ENCODE measurements at regions not wholly inside any gene's neighbourhood (a gene's known extent, or its start where the extent isn't known, plus 50 kb on each side); places are given as distances from the start of the nearest gene placed in this dataset.
A peak's percentile ranks its signal among the peaks of the same experiment; 100 is the strongest.

DNA sequence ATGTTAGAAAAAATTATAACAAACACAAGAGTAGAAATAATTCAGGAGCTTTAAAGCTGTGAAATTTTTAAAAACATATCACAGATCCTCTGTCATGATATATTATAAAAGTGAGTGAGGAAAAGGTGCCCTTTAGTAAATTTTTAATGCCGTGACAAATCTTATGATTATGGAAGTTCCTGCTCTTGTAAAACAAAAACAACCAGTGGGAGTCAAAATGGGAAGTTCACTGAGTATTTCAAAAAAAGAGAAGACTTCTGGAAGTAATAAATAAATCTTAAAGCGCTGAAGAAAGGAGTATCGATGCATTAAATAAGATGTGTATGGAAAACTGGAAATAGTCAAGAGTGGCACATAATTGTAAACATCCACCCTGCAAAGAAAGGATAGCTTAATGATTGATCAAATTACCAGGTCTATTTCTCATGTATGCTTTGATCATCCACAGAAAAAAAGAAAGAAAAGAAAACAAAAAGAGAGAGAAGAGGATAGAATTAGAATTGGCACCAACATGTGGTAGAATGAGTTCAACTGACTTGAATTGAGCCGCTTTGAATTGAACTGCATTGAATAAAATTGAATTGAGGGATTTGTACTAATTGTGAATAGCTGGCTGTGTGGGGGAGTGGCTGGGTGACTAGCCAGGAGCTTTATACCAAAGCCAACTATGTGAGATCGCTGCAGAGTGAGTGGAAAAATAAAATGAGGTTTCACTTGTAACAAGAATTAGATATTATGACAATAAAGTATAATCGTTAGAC, 647.6 kb upstream of the SPRY2 start:
- TF ChIP-seq, protein P1, sequence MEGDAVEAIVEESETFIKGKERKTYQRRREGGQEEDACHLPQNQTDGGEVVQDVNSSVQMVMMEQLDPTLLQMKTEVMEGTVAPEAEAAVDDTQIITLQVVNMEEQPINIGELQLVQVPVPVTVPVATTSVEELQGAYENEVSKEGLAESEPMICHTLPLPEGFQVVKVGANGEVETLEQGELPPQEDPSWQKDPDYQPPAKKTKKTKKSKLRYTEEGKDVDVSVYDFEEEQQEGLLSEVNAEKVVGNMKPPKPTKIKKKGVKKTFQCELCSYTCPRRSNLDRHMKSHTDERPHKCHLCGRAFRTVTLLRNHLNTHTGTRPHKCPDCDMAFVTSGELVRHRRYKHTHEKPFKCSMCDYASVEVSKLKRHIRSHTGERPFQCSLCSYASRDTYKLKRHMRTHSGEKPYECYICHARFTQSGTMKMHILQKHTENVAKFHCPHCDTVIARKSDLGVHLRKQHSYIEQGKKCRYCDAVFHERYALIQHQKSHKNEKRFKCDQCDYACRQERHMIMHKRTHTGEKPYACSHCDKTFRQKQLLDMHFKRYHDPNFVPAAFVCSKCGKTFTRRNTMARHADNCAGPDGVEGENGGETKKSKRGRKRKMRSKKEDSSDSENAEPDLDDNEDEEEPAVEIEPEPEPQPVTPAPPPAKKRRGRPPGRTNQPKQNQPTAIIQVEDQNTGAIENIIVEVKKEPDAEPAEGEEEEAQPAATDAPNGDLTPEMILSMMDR (IDR thresholded peaks at IDR 0.05), result no peak
- TF ChIP-seq POLR2A (IDR thresholded peaks at IDR 0.05), result no peak
- Histone ChIP-seq H3K9me3 (no peaks in the 10 kb centered on the region), H3K4me3 (replicated peaks in 1 of 3) (no peak overlapping the region), H3K4me1 (no peaks in the 10 kb centered on the region), H3K36me3 (no peaks in the 10 kb centered on the region), H3K27me3 (no peaks in the 10 kb centered on the region), H3K27ac (no peak overlapping the region)
- no peak for DNase-seq
- intact Hi-C loops (cut with DNase I), result no loop called here
- WGBS, 2 donors, result 78 to 88% methylated on average over 6 of the region's 6 CpGs

DNA sequence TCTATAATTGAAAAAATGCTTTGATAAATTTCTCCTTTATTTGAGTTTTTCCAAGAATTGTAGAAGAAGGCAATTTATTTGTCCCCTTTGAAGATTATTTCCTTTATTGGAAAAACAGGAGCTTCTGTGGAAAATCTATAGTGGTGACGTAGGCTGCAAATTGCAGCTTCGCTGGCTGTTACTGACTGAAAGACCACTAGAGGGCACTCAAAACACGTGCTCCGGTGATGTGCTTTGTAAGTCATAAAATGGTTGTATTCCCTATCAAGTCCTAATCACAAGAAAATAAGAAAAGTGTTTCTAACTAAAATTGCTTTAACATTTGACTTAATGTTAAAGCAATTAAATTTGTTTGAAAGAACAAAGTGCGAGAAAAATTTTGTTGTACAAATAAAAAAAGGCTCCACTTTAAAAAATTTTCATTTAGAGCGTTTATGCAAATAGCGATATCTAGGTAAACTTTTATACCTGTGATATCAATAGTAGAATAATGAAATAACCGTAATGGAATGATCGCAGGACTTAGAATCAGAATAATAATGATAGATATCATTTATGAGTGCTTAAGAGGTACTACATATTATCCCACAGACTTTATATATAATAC, 638.2 kb upstream of the SPRY2 start:
- H3K4me1 ChIP-seq, result no peaks in the 10 kb centered on the region
- WGBS, 2 donors, result 42 to 43% methylated on average over 9 of the region's 9 CpGs
- H3K9me3 ChIP-seq, result no peaks in the 10 kb centered on the region
- no peak overlapping the region for H3K27ac ChIP-seq
- intact Hi-C loops (cut with DNase I), result no loop called here
- no peaks in the 10 kb centered on the region for H3K27me3 ChIP-seq
- H3K4me3 ChIP-seq (replicated peaks in 1 of 3), result no peak overlapping the region
- TF ChIP-seq, protein P1 (IDR thresholded peaks at IDR 0.05), result peak in 5 of 6 experiments; percentile 46 to 80 (median 55)
- TF ChIP-seq POLR2A (IDR thresholded peaks at IDR 0.05), result no peak
- DNase-seq, result peak; percentile 22 to 34
- no peaks in the 10 kb centered on the region for H3K36me3 ChIP-seq

DNA sequence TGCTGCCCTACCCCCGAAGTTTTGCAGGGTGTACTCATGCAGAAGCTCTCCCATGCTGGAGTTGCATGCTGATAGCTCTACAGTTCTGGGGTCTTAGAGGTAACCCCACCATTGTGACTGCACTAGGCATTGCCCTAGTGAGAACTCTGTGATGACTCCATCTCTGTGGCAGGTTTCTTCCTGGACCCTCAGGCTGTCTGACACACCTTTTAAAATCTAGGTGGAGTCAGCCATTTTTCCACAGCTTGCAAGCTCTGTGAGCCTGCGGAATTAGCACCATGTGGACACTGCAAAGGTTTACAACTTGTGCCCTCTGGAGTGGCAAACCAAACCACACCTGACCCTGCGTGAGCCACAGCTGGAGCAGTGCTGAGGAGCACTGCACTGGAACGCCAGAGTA, 636.2 kb upstream of the SPRY2 start:
- Histone ChIP-seq H3K27ac (no peak overlapping the region), H3K27me3 (no peaks in the 10 kb centered on the region), H3K4me3 (replicated peaks in 1 of 3) (no peak overlapping the region), H3K36me3 (no peaks in the 10 kb centered on the region), H3K9me3 (no peaks in the 10 kb centered on the region), H3K4me1 (no peaks in the 10 kb centered on the region)
- 87 to 94% methylated on average over 4 of the region's 4 CpGs for WGBS, 2 donors
- intact Hi-C loops (cut with DNase I), result no loop called here
- DNase-seq, result no peak
- TF ChIP-seq POLR2A (IDR thresholded peaks at IDR 0.05), result no peak
- TF ChIP-seq, protein P1 (IDR thresholded peaks at IDR 0.05), result no peak

DNA sequence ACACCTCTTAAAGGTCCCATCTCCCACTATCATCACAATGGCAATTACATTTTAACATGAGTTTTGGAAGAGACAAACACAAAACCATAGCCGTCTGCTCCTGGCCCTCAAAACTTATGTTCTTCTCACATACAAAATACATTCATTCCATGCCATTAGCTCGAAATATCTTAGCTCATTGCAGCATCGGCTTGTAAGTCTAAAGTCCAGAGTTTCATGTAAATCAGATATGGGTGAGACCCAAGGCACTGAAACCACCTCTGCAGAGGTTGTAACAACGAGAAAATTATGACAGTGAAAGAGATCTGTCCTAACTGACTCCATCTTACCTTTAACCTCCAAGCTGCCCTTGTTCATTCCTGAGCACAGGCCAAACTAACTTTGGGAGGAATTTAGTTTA, 635.0 kb upstream of the SPRY2 start:
- Histone ChIP-seq H3K4me3 (replicated peaks in 1 of 3) (no peak overlapping the region), H3K4me1 (no peaks in the 10 kb centered on the region), H3K27me3 (no peaks in the 10 kb centered on the region), H3K9me3 (no peaks in the 10 kb centered on the region), H3K27ac (no peak overlapping the region), H3K36me3 (no peaks in the 10 kb centered on the region)
- 90 to 93% methylated on average over 4 of the region's 4 CpGs for WGBS, 2 donors
- no peak for TF ChIP-seq POLR2A (IDR thresholded peaks at IDR 0.05)
- TF ChIP-seq, protein P1 (IDR thresholded peaks at IDR 0.05), result no peak
- no peak for DNase-seq
- intact Hi-C loops (cut with DNase I), result no loop called here

DNA sequence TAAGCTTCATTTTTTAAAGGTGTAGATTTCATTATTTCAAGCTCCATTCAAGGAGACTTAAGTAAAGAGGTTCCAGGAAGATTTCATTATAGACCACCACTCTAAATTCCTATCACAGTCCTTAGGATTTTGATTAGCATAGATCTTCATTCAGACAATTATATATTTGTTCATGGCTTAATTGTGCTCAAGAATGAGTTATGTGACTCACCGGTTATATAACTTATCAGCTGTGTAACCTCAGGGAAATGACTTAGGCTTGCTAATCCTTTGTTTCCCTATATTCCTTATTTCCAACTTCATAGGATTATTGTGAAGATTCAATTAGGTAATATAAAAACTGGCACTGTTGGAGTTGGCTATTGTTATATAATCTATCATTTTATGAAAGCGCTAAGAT, 632.8 kb upstream of the SPRY2 start:
- no peak for TF ChIP-seq POLR2A (IDR thresholded peaks at IDR 0.05)
- TF ChIP-seq, protein P1 (IDR thresholded peaks at IDR 0.05), result no peak
- Histone ChIP-seq H3K27me3 (no peaks in the 10 kb centered on the region), H3K4me1 (no peaks in the 10 kb centered on the region), H3K36me3 (no peaks in the 10 kb centered on the region), H3K27ac (no peak overlapping the region), H3K9me3 (no peaks in the 10 kb centered on the region), H3K4me3 (replicated peaks in 1 of 3) (no peak overlapping the region)
- DNase-seq, result no peak
- intact Hi-C loops (cut with DNase I), result no loop called here
- 96 to 98% methylated on average over 2 of the region's 2 CpGs for WGBS, 2 donors
